ENCODE measurements at regions not wholly inside any gene's neighbourhood (a gene's known extent, or its start where the extent isn't known, plus 50 kb on each side); places are given as distances from the start of the nearest gene placed in this dataset.

DNA sequence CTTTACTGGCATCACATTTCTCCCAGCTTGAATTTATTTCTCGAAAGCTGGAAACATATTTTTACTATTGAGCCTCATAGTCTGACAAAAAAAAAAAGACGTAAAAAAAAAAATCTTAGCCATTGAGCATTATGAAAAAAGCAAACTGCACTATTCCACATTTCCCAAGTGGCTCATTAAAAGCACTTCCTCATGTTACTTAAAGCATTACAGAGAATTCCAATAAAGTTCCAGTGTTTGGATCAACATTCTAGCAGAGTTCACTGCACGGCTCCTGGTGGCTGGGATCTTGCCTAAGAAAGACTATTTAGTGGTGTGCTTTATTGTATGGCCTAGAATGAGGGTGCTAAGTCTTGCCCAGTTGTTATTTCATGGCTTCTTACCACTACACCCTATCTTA, 476.2 kb downstream of the PPARGC1A start:
- no peak for TF ChIP-seq CTCF (IDR thresholded peaks at IDR 0.05)
- no peak for TF ChIP-seq EZH2 (IDR thresholded peaks at IDR 0.05; ENCODE audit: borderline replicate concordance, insufficient read depth, low read depth, low read length, poor library complexity, severe bottlenecking)
